Mesenchymal stem cell (in vitro differentiated cells and primary cell): ENCODE measurements at regions not wholly inside any gene's neighbourhood (a gene's known extent, or its start where the extent isn't known, plus 50 kb on each side); places are given as distances from the start of the nearest gene placed in this dataset.

Source experiments
- DNase-seq: peaks from one replicate; pipeline ENCODE4 v3.0.0-alpha.2; 2013
- H2AFZ ChIP-seq: one replicate; pipeline ENCODE4 v1.6.1; 2013; ENCODE audit warnings: low read depth, mild to moderate bottlenecking, control low read depth, inconsistent platforms, low read length, moderate library complexity
- H2AK5ac ChIP-seq: 2 replicates; pipeline ENCODE4 v1.6.1; 2013; ENCODE audit warnings: low read length, moderate library complexity, mild to moderate bottlenecking, inconsistent platforms; ENCODE audit not compliant: severe bottlenecking
- H2BK120ac ChIP-seq: one replicate; pipeline ENCODE4 v1.6.1; 2013; ENCODE audit warnings: low read depth, mild to moderate bottlenecking, inconsistent platforms, low read length, moderate library complexity
- H2BK12ac ChIP-seq, 2 experiments: one replicate each; pipeline ENCODE4 v1.6.1; 2013; ENCODE audit warnings: inconsistent platforms in 2 of 2, low read length in 2 of 2, mild to moderate bottlenecking in 2 of 2, moderate library complexity in 2 of 2, control low read depth in 1 of 2
- H2BK15ac ChIP-seq: one replicate; pipeline ENCODE4 v1.6.1; 2013; ENCODE audit warnings: mild to moderate bottlenecking, low read depth, inconsistent platforms; ENCODE audit not compliant: poor library complexity, severe bottlenecking
- H2BK5ac ChIP-seq: 2 replicates; pipeline ENCODE4 v1.6.1; 2013; ENCODE audit warnings: low read depth, mild to moderate bottlenecking, low read length, control low read depth, inconsistent platforms; ENCODE audit not compliant: poor library complexity, severe bottlenecking
- H3K14ac ChIP-seq, 2 experiments: one replicate each; pipeline ENCODE4 v1.6.1; 2013; ENCODE audit warnings: inconsistent platforms in 2 of 2, low read length in 2 of 2, control low read depth in 1 of 2, mild to moderate bottlenecking in 1 of 2, moderate library complexity in 1 of 2
- H3K18ac ChIP-seq, 2 experiments: one replicate each; pipeline ENCODE4 v1.6.1; 2013; ENCODE audit warnings: inconsistent platforms in 2 of 2, low read length in 2 of 2, control low read depth in 1 of 2, low read depth in 1 of 2, mild to moderate bottlenecking in 1 of 2
- H3K23ac ChIP-seq, 2 experiments: one replicate each; pipeline ENCODE4 v1.6.1; 2013; ENCODE audit warnings: inconsistent platforms in 2 of 2, low read length in 2 of 2, mild to moderate bottlenecking in 2 of 2, moderate library complexity in 2 of 2, control low read depth in 1 of 2
- H3K27ac ChIP-seq: 2 replicates; pipeline ENCODE4 v1.5.1; 2013; ENCODE audit warnings: mild to moderate bottlenecking, moderate library complexity, low read length, control low read depth, inconsistent platforms; ENCODE audit not compliant: poor library complexity, severe bottlenecking
- H3K27me3 ChIP-seq, 2 experiments: 2 replicates each; pipeline versions ENCODE4 v1.6.1 to v1.7.0; 2013; ENCODE audit warnings: low read length in 2 of 2, mild to moderate bottlenecking in 2 of 2, moderate library complexity in 2 of 2, control low read depth in 1 of 2, inconsistent platforms in 1 of 2; ENCODE audit not compliant: control insufficient read depth in 1 of 2, insufficient read depth in 1 of 2
- H3K36me3 ChIP-seq, 2 experiments: 2 replicates each; pipeline versions ENCODE4 v1.6.1 to v1.7.0; 2013; ENCODE audit warnings: low read length in 2 of 2, control low read depth in 1 of 2, inconsistent platforms in 1 of 2, low read depth in 1 of 2, mild to moderate bottlenecking in 1 of 2; ENCODE audit not compliant: insufficient read depth in 2 of 2, control insufficient read depth in 1 of 2
- H3K4ac ChIP-seq, 2 experiments: one replicate each; pipeline ENCODE4 v1.6.1; 2013; ENCODE audit warnings: inconsistent platforms in 2 of 2, low read length in 2 of 2, mild to moderate bottlenecking in 2 of 2, moderate library complexity in 2 of 2, control low read depth in 1 of 2, low read depth in 1 of 2
- H3K4me1 ChIP-seq: 2 replicates; pipeline ENCODE4 v1.6.1; 2013; ENCODE audit warnings: low read depth, low read length, control low read depth; ENCODE audit not compliant: control insufficient read depth, insufficient read depth
- H3K4me2 ChIP-seq: 2 replicates; pipeline ENCODE4 v1.6.1; 2013; ENCODE audit warnings: low read length, mild to moderate bottlenecking, inconsistent platforms; ENCODE audit not compliant: poor library complexity, severe bottlenecking
- H3K4me3 ChIP-seq, 2 experiments: 2 replicates each; pipeline versions ENCODE4 v1.5.1 to v1.7.0; 2013; ENCODE audit warnings: low read length in 2 of 2, mild to moderate bottlenecking in 2 of 2, control low read depth in 1 of 2, low read depth in 1 of 2; ENCODE audit not compliant: insufficient read depth in 1 of 2
- H3K79me1 ChIP-seq: replicated peaks from 2 replicates; pipeline ENCODE4 v1.6.1; 2013; ENCODE audit warnings: mild to moderate bottlenecking, control low read depth, low read length, inconsistent platforms; ENCODE audit not compliant: poor library complexity, severe bottlenecking
- H3K9ac ChIP-seq: 2 replicates; pipeline ENCODE4 v1.7.0; 2013; ENCODE audit warnings: mild to moderate bottlenecking, low read length, moderate library complexity
- H3K9me3 ChIP-seq: 2 replicates; pipeline ENCODE4 v1.7.0; 2013; ENCODE audit warnings: mild to moderate bottlenecking, low read length; ENCODE audit not compliant: control insufficient read depth
- H4K8ac ChIP-seq: one replicate; pipeline ENCODE4 v1.6.1; 2013; ENCODE audit warnings: inconsistent platforms, mild to moderate bottlenecking, low read length, moderate library complexity
- H4K91ac ChIP-seq: one replicate; pipeline ENCODE4 v1.6.1; 2013; ENCODE audit warnings: mild to moderate bottlenecking, low read length, inconsistent platforms
- WGBS: methylation state at CpG from one replicate; pipeline ENCODE4 v1.1.7; 2013; ENCODE audit warnings: mixed read lengths; 5-methylcytosine and 5-hydroxymethylcytosine counted together

DNA sequence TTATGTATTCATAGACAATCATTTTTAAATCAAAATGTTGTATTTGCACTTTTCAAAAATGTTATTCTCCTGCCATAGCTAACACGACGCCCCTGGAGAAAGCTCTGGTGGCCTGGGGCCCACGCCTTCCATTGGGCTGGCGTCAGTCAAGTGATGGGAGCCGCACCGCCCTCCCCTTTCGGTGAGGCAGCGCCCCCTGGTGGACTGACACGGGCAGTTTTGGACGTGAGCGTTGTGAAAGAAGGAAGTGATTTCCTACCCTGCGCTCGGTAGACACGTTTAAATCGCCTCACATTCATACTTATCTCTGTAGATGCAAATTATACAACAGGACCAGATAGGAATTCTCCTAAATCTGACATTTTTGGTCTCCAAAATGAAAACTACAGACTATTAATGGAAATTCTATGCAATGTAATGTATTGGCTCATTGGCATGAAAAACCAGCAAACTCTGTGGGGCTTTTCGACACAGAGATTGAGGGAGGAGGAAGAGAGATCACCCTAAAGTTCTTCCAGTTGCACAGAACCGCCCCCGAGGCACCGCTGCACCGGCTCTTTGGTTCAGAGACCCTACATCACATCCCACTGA is 326.2 kb upstream of the SOX11 start:
- no peak overlapping the region for H2BK12ac ChIP-seq
- no peaks in the 10 kb centered on the region for H3K9me3 ChIP-seq
- H3K14ac ChIP-seq = no peak overlapping the region
- no peaks in the 10 kb centered on the region for H3K79me1 ChIP-seq
- no peak overlapping the region for H4K91ac ChIP-seq
- H3K27me3 ChIP-seq = no peaks in the 10 kb centered on the region
- DNase-seq = peak; percentile 41
- no peak overlapping the region for H3K4me3 ChIP-seq
- H3K4me1 ChIP-seq = no peaks in the 10 kb centered on the region
- H3K27ac ChIP-seq = no peak overlapping the region
- no peak overlapping the region for H2BK5ac ChIP-seq
- H3K4ac ChIP-seq = no peak overlapping the region
- H2AK5ac ChIP-seq = no peak overlapping the region
- no peak overlapping the region for H3K23ac ChIP-seq
- H3K9ac ChIP-seq = no peak overlapping the region
- no peak overlapping the region for H4K8ac ChIP-seq
- no peak overlapping the region for H2BK120ac ChIP-seq
- H2AFZ ChIP-seq = no peak overlapping the region
- H3K18ac ChIP-seq = no peak overlapping the region
- WGBS = 24% methylated on average over 17 of the region's 20 CpGs
- no peaks in the 10 kb centered on the region for H3K36me3 ChIP-seq
- no peak overlapping the region for H3K4me2 ChIP-seq
- H2BK15ac ChIP-seq = no peak overlapping the region

- Histone ChIP-seq H4K8ac (no peak overlapping the region), H3K9ac (no peak overlapping the region), H3K9me3 (no peaks in the 10 kb centered on the region), H2BK12ac (no peak overlapping the region), H3K14ac (no peak overlapping the region), H2BK15ac (no peak overlapping the region), H3K27me3 (no peaks in the 10 kb centered on the region), H3K79me1 (no peaks in the 10 kb centered on the region), H3K36me3 (no peaks in the 10 kb centered on the region), H2BK5ac (no peak overlapping the region), H3K27ac (no peak overlapping the region), H3K4me2 (no peak overlapping the region), H2AK5ac (no peak overlapping the region), H2AFZ (no peak overlapping the region), H3K4me3 (no peak overlapping the region), H3K4ac (no peak overlapping the region), H3K4me1 (no peaks in the 10 kb centered on the region), H3K18ac (no peak overlapping the region), H3K23ac (no peak overlapping the region), H2BK120ac (no peak overlapping the region), H4K91ac (no peak overlapping the region)
- WGBS = 98% methylated on average over 3 of the region's 6 CpGs
- DNase-seq = no peak
Measured at GRCh38 chr2:5367321-5367720, 324.9 kb upstream of the SOX11 start.

- no peak overlapping the region for H2BK120ac ChIP-seq
- no peak overlapping the region for H3K14ac ChIP-seq
- no peak overlapping the region for H2BK12ac ChIP-seq
- H3K4ac ChIP-seq = no peak overlapping the region
- H3K27ac ChIP-seq = no peak overlapping the region
- no peak overlapping the region for H3K18ac ChIP-seq
- no peak overlapping the region for H2AK5ac ChIP-seq
- H2AFZ ChIP-seq = no peak overlapping the region
- H3K9me3 ChIP-seq = no peaks in the 10 kb centered on the region
- no peak overlapping the region for H4K8ac ChIP-seq
- no peak overlapping the region for H3K23ac ChIP-seq
- H3K79me1 ChIP-seq = no peaks in the 10 kb centered on the region
- H3K27me3 ChIP-seq = no peaks in the 10 kb centered on the region
- no peak overlapping the region for H3K9ac ChIP-seq
- no peak overlapping the region for H2BK5ac ChIP-seq
- peaks cover 2% of the 10 kb centered on the region for H3K4me1 ChIP-seq
- 85% methylated on average over 7 of the region's 7 CpGs for WGBS
- H2BK15ac ChIP-seq = no peak overlapping the region
- no peak overlapping the region for H4K91ac ChIP-seq
- H3K4me3 ChIP-seq = no peak overlapping the region
- no peak overlapping the region for H3K4me2 ChIP-seq
- no peak for DNase-seq
- no peaks in the 10 kb centered on the region for H3K36me3 ChIP-seq
Measured at GRCh38 chr2:5368263-5368662, 323.9 kb upstream of the SOX11 start.

GRCh38 chr2:5369510-5369909 is 322.7 kb upstream of the SOX11 start:
- H3K9me3 ChIP-seq = no peaks in the 10 kb centered on the region

More at GRCh38 chr2:5369510-5369909, 322.7 kb upstream of the SOX11 start:
- H2AK5ac ChIP-seq = no peak overlapping the region
- H3K18ac ChIP-seq = no peak overlapping the region
- WGBS = 93% methylated on average over 3 of the region's 7 CpGs
- H2BK5ac ChIP-seq = no peak overlapping the region
- H3K23ac ChIP-seq = no peak overlapping the region
- no peaks in the 10 kb centered on the region for H3K36me3 ChIP-seq
- DNase-seq = no peak
- H3K27ac ChIP-seq = no peak overlapping the region
- H2BK12ac ChIP-seq = no peak overlapping the region
- H2BK15ac ChIP-seq = no peak overlapping the region
- no peak overlapping the region for H3K14ac ChIP-seq
- H3K4me2 ChIP-seq = no peak overlapping the region
- H3K4ac ChIP-seq = no peak overlapping the region
- H2AFZ ChIP-seq = no peak overlapping the region
- no peak overlapping the region for H3K9ac ChIP-seq
- no peak overlapping the region for H4K91ac ChIP-seq
- H3K27me3 ChIP-seq = no peaks in the 10 kb centered on the region
- no peak overlapping the region for H4K8ac ChIP-seq
- no peak overlapping the region for H2BK120ac ChIP-seq
- H3K4me3 ChIP-seq = no peak overlapping the region
- no peaks in the 10 kb centered on the region for H3K79me1 ChIP-seq
- H3K4me1 ChIP-seq = peaks cover 2% of the 10 kb centered on the region
